ENCODE measurements at regions not wholly inside any gene's neighbourhood (a gene's known extent, or its start where the extent isn't known, plus 50 kb on each side); places are given as distances from the start of the nearest gene placed in this dataset.
"Not testable (repeated sequence)": the region's sequence is repeated elsewhere in the genome, so short reads cannot be mapped to it uniquely, and the experiment has no call there.

DNA sequence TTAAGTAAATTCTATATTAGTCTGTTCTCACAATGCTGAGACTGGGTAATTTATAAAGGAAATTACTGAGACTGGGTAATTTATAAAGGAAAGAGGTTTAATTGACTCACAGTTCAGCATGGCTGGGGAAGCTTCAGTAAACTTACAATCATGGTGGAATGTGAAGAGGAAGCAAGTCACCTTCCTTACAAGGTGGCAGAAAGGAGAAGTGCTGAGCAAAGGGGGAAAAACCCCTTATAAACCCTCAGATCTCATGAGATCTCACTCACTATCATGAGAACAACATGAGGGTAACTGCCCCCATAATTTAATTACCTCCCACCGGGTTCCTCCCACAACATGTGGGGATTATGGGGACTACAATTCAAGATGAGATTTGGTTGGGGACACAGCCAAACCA lies 422.4 kb downstream of the TNS1 start:
- TF ChIP-seq, protein P1, sequence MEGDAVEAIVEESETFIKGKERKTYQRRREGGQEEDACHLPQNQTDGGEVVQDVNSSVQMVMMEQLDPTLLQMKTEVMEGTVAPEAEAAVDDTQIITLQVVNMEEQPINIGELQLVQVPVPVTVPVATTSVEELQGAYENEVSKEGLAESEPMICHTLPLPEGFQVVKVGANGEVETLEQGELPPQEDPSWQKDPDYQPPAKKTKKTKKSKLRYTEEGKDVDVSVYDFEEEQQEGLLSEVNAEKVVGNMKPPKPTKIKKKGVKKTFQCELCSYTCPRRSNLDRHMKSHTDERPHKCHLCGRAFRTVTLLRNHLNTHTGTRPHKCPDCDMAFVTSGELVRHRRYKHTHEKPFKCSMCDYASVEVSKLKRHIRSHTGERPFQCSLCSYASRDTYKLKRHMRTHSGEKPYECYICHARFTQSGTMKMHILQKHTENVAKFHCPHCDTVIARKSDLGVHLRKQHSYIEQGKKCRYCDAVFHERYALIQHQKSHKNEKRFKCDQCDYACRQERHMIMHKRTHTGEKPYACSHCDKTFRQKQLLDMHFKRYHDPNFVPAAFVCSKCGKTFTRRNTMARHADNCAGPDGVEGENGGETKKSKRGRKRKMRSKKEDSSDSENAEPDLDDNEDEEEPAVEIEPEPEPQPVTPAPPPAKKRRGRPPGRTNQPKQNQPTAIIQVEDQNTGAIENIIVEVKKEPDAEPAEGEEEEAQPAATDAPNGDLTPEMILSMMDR (conservative IDR thresholded peaks at IDR 0.05; ENCODE audit: low read length): not testable (repeated sequence)
- not testable (repeated sequence) for TF ChIP-seq EZH2phosphoT487 (IDR thresholded peaks at IDR 0.05; ENCODE audit: borderline replicate concordance, low read depth, low read length)
